ENCODE measurements at regions not wholly inside any gene's neighbourhood (a gene's known extent, or its start where the extent isn't known, plus 50 kb on each side); places are given as distances from the start of the nearest gene placed in this dataset.
A peak's percentile ranks its signal among the peaks of the same experiment; 100 is the strongest.

- H3K27ac ChIP-seq (ENCODE audit: low read depth in 1 of 2, low read length in 2 of 2), result no peak overlapping the region
- 37% methylated on average over 2 of the region's 2 CpGs for WGBS
- no peaks in the 10 kb centered on the region for H3K27me3 ChIP-seq (ENCODE audit: control insufficient read depth in 4 of 4, insufficient read depth in 4 of 4, low read length in 3 of 4)
- H3K4me3 ChIP-seq (ENCODE audit: low read depth in 1 of 3, low read length in 3 of 3), result no peak overlapping the region
- no peaks in the 10 kb centered on the region for H3K4me1 ChIP-seq (ENCODE audit: control insufficient read depth in 4 of 4, insufficient read depth in 4 of 4, low read length in 3 of 4)
- H3K9me3 ChIP-seq (ENCODE audit: control insufficient read depth in 4 of 4, low read length in 3 of 4), result no peaks in the 10 kb centered on the region
- peak; percentile 37 to 62 for TF ChIP-seq HNF4A (conservative IDR thresholded peaks at IDR 0.05)
- no peak for TF ChIP-seq ATF3 (IDR thresholded peaks at IDR 0.05)
- no peak for TF ChIP-seq FOXA2 (IDR thresholded peaks at IDR 0.05)
- TF ChIP-seq YY1 (IDR thresholded peaks at IDR 0.05), result no peak
- TF ChIP-seq GABPA (IDR thresholded peaks at IDR 0.05 in 1 of 2, conservative IDR thresholded peaks at IDR 0.05 in 1 of 2), result no peak
- TF ChIP-seq RXRA (IDR thresholded peaks at IDR 0.05), result peak in 1 of 2 donors; percentile 60
- TF ChIP-seq JUND (IDR thresholded peaks at IDR 0.05), result no peak
- TF ChIP-seq FOXA1 (IDR thresholded peaks at IDR 0.05), result no peak
- no peak for TF ChIP-seq RAD21 (IDR thresholded peaks at IDR 0.05)
- no peak for TF ChIP-seq NR2F2 (IDR thresholded peaks at IDR 0.05)
- TF ChIP-seq, protein P1, sequence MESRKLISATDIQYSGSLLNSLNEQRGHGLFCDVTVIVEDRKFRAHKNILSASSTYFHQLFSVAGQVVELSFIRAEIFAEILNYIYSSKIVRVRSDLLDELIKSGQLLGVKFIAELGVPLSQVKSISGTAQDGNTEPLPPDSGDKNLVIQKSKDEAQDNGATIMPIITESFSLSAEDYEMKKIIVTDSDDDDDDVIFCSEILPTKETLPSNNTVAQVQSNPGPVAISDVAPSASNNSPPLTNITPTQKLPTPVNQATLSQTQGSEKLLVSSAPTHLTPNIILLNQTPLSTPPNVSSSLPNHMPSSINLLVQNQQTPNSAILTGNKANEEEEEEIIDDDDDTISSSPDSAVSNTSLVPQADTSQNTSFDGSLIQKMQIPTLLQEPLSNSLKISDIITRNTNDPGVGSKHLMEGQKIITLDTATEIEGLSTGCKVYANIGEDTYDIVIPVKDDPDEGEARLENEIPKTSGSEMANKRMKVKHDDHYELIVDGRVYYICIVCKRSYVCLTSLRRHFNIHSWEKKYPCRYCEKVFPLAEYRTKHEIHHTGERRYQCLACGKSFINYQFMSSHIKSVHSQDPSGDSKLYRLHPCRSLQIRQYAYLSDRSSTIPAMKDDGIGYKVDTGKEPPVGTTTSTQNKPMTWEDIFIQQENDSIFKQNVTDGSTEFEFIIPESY (IDR thresholded peaks at IDR 0.05), result no peak
- TF ChIP-seq SP1 (IDR thresholded peaks at IDR 0.05), result no peak
- no peak for TF ChIP-seq TAF1 (conservative IDR thresholded peaks at IDR 0.05)
- TF ChIP-seq EGR1 (IDR thresholded peaks at IDR 0.05; ENCODE audit: low read depth in 2 of 2), result no peak
- no peak overlapping the region for H3K9ac ChIP-seq (ENCODE audit: low read depth in 1 of 2, low read length in 2 of 2)
- no peak for DNase-seq (ENCODE audit: low spot score)
- H3K36me3 ChIP-seq (ENCODE audit: control insufficient read depth in 4 of 4, insufficient read depth in 3 of 4, low read depth in 1 of 4, low read length in 3 of 4), result no peaks in the 10 kb centered on the region
These were observed 186.7 kb upstream of the PDE3A start for GRCh38 chr12:20181416-20182180.

GRCh38 chr12:20183563-20183962 is 184.8 kb upstream of the PDE3A start:
- H3K27ac ChIP-seq (ENCODE audit: low read depth in 1 of 2, low read length in 2 of 2), result no peak overlapping the region
- no peaks in the 10 kb centered on the region for H3K36me3 ChIP-seq (ENCODE audit: control insufficient read depth in 4 of 4, insufficient read depth in 3 of 4, low read depth in 1 of 4, low read length in 3 of 4)
- no peak for DNase-seq (ENCODE audit: low spot score)
- H3K9ac ChIP-seq (ENCODE audit: low read depth in 1 of 2, low read length in 2 of 2), result no peak overlapping the region
- H3K4me3 ChIP-seq (ENCODE audit: low read depth in 1 of 3, low read length in 3 of 3), result no peak overlapping the region
- no peaks in the 10 kb centered on the region for H3K27me3 ChIP-seq (ENCODE audit: control insufficient read depth in 4 of 4, insufficient read depth in 4 of 4, low read length in 3 of 4)
- H3K9me3 ChIP-seq (ENCODE audit: control insufficient read depth in 4 of 4, low read length in 3 of 4), result no peaks in the 10 kb centered on the region
- 60% methylated on average over 1 of the region's 1 CpG for WGBS
- no peak for TF ChIP-seq JUND (IDR thresholded peaks at IDR 0.05)
- TF ChIP-seq SP1 (IDR thresholded peaks at IDR 0.05), result no peak
- TF ChIP-seq, protein P2, sequence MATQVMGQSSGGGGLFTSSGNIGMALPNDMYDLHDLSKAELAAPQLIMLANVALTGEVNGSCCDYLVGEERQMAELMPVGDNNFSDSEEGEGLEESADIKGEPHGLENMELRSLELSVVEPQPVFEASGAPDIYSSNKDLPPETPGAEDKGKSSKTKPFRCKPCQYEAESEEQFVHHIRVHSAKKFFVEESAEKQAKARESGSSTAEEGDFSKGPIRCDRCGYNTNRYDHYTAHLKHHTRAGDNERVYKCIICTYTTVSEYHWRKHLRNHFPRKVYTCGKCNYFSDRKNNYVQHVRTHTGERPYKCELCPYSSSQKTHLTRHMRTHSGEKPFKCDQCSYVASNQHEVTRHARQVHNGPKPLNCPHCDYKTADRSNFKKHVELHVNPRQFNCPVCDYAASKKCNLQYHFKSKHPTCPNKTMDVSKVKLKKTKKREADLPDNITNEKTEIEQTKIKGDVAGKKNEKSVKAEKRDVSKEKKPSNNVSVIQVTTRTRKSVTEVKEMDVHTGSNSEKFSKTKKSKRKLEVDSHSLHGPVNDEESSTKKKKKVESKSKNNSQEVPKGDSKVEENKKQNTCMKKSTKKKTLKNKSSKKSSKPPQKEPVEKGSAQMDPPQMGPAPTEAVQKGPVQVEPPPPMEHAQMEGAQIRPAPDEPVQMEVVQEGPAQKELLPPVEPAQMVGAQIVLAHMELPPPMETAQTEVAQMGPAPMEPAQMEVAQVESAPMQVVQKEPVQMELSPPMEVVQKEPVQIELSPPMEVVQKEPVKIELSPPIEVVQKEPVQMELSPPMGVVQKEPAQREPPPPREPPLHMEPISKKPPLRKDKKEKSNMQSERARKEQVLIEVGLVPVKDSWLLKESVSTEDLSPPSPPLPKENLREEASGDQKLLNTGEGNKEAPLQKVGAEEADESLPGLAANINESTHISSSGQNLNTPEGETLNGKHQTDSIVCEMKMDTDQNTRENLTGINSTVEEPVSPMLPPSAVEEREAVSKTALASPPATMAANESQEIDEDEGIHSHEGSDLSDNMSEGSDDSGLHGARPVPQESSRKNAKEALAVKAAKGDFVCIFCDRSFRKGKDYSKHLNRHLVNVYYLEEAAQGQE (IDR thresholded peaks at IDR 0.05), result no peak
- H3K4me1 ChIP-seq (ENCODE audit: control insufficient read depth in 4 of 4, insufficient read depth in 4 of 4, low read length in 3 of 4), result no peaks in the 10 kb centered on the region
